HL-60 (cell line): ENCODE measurements at regions not wholly inside any gene's neighbourhood (a gene's known extent, or its start where the extent isn't known, plus 50 kb on each side); places are given as distances from the start of the nearest gene placed in this dataset.

ENCODE experiments used
- POLR2AphosphoS5 ChIP-seq: IDR thresholded peaks from 2 replicates; pipeline ENCODE4 v1.6.1; 2012; ENCODE audit warnings: low read depth
- TF ChIP-seq, protein P1 (sequence below): IDR thresholded peaks from one replicate; pipeline ENCODE4 v1.5.1; 2011; ENCODE audit warnings: low read length, control low read depth, inconsistent platforms; ENCODE audit not compliant: insufficient read depth

DNA sequence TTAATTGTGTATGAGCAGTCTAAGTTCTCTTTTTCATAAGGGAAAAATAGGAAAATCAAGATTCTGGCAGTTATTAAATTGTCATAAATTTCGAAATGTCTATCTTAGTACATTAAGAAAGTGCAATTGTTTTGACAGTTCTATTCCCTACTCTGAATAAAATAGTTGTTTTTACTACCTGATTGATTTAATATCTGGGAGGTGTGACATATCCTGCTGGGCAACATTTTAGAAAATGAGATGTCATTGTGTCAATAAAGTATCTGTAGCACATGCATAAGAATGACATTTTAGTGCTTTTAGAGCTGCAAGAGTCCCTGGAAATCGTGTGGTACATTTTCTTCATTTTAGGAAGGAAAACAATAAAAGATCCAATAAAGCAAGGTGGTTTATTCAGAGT is 139.2 kb upstream of the COL11A1 start:
- TF ChIP-seq, protein P1, sequence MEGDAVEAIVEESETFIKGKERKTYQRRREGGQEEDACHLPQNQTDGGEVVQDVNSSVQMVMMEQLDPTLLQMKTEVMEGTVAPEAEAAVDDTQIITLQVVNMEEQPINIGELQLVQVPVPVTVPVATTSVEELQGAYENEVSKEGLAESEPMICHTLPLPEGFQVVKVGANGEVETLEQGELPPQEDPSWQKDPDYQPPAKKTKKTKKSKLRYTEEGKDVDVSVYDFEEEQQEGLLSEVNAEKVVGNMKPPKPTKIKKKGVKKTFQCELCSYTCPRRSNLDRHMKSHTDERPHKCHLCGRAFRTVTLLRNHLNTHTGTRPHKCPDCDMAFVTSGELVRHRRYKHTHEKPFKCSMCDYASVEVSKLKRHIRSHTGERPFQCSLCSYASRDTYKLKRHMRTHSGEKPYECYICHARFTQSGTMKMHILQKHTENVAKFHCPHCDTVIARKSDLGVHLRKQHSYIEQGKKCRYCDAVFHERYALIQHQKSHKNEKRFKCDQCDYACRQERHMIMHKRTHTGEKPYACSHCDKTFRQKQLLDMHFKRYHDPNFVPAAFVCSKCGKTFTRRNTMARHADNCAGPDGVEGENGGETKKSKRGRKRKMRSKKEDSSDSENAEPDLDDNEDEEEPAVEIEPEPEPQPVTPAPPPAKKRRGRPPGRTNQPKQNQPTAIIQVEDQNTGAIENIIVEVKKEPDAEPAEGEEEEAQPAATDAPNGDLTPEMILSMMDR: no peak
- TF ChIP-seq POLR2AphosphoS5: no peak
